ENCODE measurements at regions not wholly inside any gene's neighbourhood (a gene's known extent, or its start where the extent isn't known, plus 50 kb on each side); places are given as distances from the start of the nearest gene placed in this dataset.

GRCh38 chr6:102126488-102126887, 733.0 kb downstream of the GRIK2 start:
- TF ChIP-seq CTCF (IDR thresholded peaks at IDR 0.05; ENCODE audit: extremely low read depth in 1 of 2, insufficient read depth in 1 of 2, low read depth in 1 of 2, low read length in 2 of 2) (no peak), JUN (IDR thresholded peaks at IDR 0.05; ENCODE audit: borderline replicate concordance, insufficient read depth, insufficient read length, low read depth) (no peak), EZH2 (IDR thresholded peaks at IDR 0.05; ENCODE audit: borderline replicate concordance, low read depth, low read length, severe bottlenecking) (no peak), POLR2AphosphoS5 (IDR thresholded peaks at IDR 0.05; ENCODE audit: insufficient read depth, low read depth, low read length) (no peak), POLR2A (IDR thresholded peaks at IDR 0.05; ENCODE audit: low read depth, low read length) (no peak)
